Astrocyte (in vitro differentiated cells and primary cell): ENCODE measurements at regions not wholly inside any gene's neighbourhood (a gene's known extent, or its start where the extent isn't known, plus 50 kb on each side); places are given as distances from the start of the nearest gene placed in this dataset.

Experiments used
- DNase-seq: peaks from one replicate; pipeline ENCODE4 v3.0.0-alpha.2; 2010; ENCODE audit warnings: low read depth
- FAIRE-seq: peaks from 2 replicates; lab custom pipeline; 2011; peaks lifted over from hg19 to GRCh38; lab: Jason Lieb, UNC
- H2AFZ ChIP-seq: 2 replicates; pipeline ENCODE4 v1.6.0; 2012; ENCODE audit warnings: low read depth, low read length, inconsistent platforms
- H3K27ac ChIP-seq: 2 replicates; pipeline ENCODE4 v1.5.1; 2011; ENCODE audit warnings: low read depth, low read length, inconsistent platforms
- H3K27me3 ChIP-seq: 2 replicates; pipeline ENCODE4 v1.6.0; 2011; ENCODE audit warnings: low read length, inconsistent platforms; ENCODE audit not compliant: insufficient read depth
- H3K36me3 ChIP-seq: 2 replicates; pipeline ENCODE4 v1.5.1; 2011; ENCODE audit warnings: low read length, inconsistent platforms; ENCODE audit not compliant: insufficient read depth
- H3K4me1 ChIP-seq: 2 replicates; pipeline ENCODE4 v1.5.1; 2011; ENCODE audit warnings: low read length, inconsistent platforms; ENCODE audit not compliant: insufficient read depth
- H3K4me2 ChIP-seq: 2 replicates; pipeline ENCODE4 v1.6.0; 2012; ENCODE audit warnings: low read length, inconsistent platforms
- H3K4me3 ChIP-seq: 2 replicates; pipeline ENCODE4 v1.5.1; 2011; ENCODE audit warnings: low read depth, mild to moderate bottlenecking, low read length, inconsistent platforms; ENCODE audit not compliant: insufficient read depth
- H3K79me2 ChIP-seq: 2 replicates; pipeline ENCODE4 v1.6.0; 2012; ENCODE audit warnings: mild to moderate bottlenecking, low read length, inconsistent platforms; ENCODE audit not compliant: insufficient read depth
- H3K9ac ChIP-seq: 2 replicates; pipeline ENCODE4 v1.6.0; 2012; ENCODE audit warnings: mild to moderate bottlenecking, low read length, inconsistent platforms
- H3K9me3 ChIP-seq: 2 replicates; pipeline ENCODE4 v1.5.1; 2012; ENCODE audit warnings: low read depth, mild to moderate bottlenecking, low read length, inconsistent platforms; ENCODE audit not compliant: insufficient read depth
- H4K20me1 ChIP-seq: 2 replicates; pipeline ENCODE4 v1.6.0; 2012; ENCODE audit warnings: low read length, inconsistent platforms; ENCODE audit not compliant: insufficient read depth
- H3K27ac Mint-ChIP-seq: one replicate; pipeline ENCODE4 v1.8.0; 2021; ENCODE audit warnings: mild to moderate bottlenecking, mixed read lengths; ENCODE audit not compliant: unreplicated experiment
- H3K27me3 Mint-ChIP-seq: one replicate; pipeline ENCODE4 v1.8.0; 2021; ENCODE audit warnings: low read depth, mixed read lengths; ENCODE audit not compliant: unreplicated experiment
- H3K36me3 Mint-ChIP-seq: one replicate; pipeline ENCODE4 v1.8.0; 2021; ENCODE audit warnings: low read depth, mixed read lengths; ENCODE audit not compliant: unreplicated experiment
- H3K4me1 Mint-ChIP-seq: one replicate; pipeline ENCODE4 v1.8.0; 2021; ENCODE audit warnings: low read depth, mixed read lengths; ENCODE audit not compliant: unreplicated experiment
- H3K4me3 Mint-ChIP-seq: one replicate; pipeline ENCODE4 v1.8.0; 2021; ENCODE audit warnings: mild to moderate bottlenecking, moderate library complexity, mixed read lengths; ENCODE audit not compliant: unreplicated experiment
- H3K9me3 Mint-ChIP-seq: one replicate; pipeline ENCODE4 v1.8.0; 2021; ENCODE audit warnings: mild to moderate bottlenecking, mixed read lengths; ENCODE audit not compliant: unreplicated experiment
- CTCF ChIP-seq: IDR thresholded peaks from 2 replicates; pipeline ENCODE4 v1.5.1; 2011; ENCODE audit warnings: low read depth, mild to moderate bottlenecking, inconsistent platforms, low read length, moderate library complexity; ENCODE audit not compliant: insufficient read depth
- EZH2 ChIP-seq: IDR thresholded peaks from 2 replicates; pipeline ENCODE4 v1.6.1; 2012; ENCODE audit warnings: mild to moderate bottlenecking, low read length, inconsistent platforms; ENCODE audit not compliant: insufficient read depth

- no peak overlapping the region for H3K4me3 ChIP-seq
- H3K36me3 ChIP-seq = no peaks in the 10 kb centered on the region
- Mint-ChIP-seq H3K4me1 (no peaks in the 10 kb centered on the region), H3K36me3 (no peaks in the 10 kb centered on the region), H3K9me3 (peaks cover 27% of the 10 kb centered on the region), H3K27me3 (no peaks in the 10 kb centered on the region), H3K27ac (no peak overlapping the region), H3K4me3 (no peak overlapping the region)
- no peaks in the 10 kb centered on the region for H3K4me1 ChIP-seq
- no peak overlapping the region for H2AFZ ChIP-seq
- H3K27me3 ChIP-seq = no peaks in the 10 kb centered on the region
- no peaks in the 10 kb centered on the region for H3K9me3 ChIP-seq
- H3K27ac ChIP-seq = no peak overlapping the region
- FAIRE-seq = no peak
- H3K4me2 ChIP-seq = no peak overlapping the region
- H3K9ac ChIP-seq = no peak overlapping the region
- DNase-seq = no peak
- no peaks in the 10 kb centered on the region for H3K79me2 ChIP-seq
- TF ChIP-seq CTCF (no peak), EZH2 (no peak)
- H4K20me1 ChIP-seq = no peaks in the 10 kb centered on the region
Observed at GRCh38 chr20:29740601-29740950, 1516.9 kb upstream of the DEFB115 start.

- H3K9me3 Mint-ChIP-seq = peaks cover 24% of the 10 kb centered on the region
- Histone ChIP-seq H3K27ac (no peak overlapping the region), H3K9me3 (no peaks in the 10 kb centered on the region), H3K36me3 (no peaks in the 10 kb centered on the region), H2AFZ (no peak overlapping the region), H3K4me2 (no peak overlapping the region), H4K20me1 (no peaks in the 10 kb centered on the region), H3K4me1 (no peaks in the 10 kb centered on the region), H3K79me2 (no peaks in the 10 kb centered on the region), H3K27me3 (no peaks in the 10 kb centered on the region), H3K4me3 (no peak overlapping the region), H3K9ac (no peak overlapping the region)
- no peaks in the 10 kb centered on the region for H3K27me3 Mint-ChIP-seq
- TF ChIP-seq CTCF (no peak), EZH2 (no peak)
- no peaks in the 10 kb centered on the region for H3K4me1 Mint-ChIP-seq
- H3K27ac Mint-ChIP-seq = no peak overlapping the region
- no peaks in the 10 kb centered on the region for H3K36me3 Mint-ChIP-seq
- FAIRE-seq = no peak
- no peak overlapping the region for H3K4me3 Mint-ChIP-seq
- DNase-seq = no peak
Observed at GRCh38 chr20:29740951-29741593, 1516.4 kb upstream of the DEFB115 start.

GRCh38 chr20:29741594-29741893 lies 1515.9 kb upstream of the DEFB115 start:
- no peak for FAIRE-seq

More at GRCh38 chr20:29741594-29741893, 1515.9 kb upstream of the DEFB115 start:
- TF ChIP-seq CTCF (no peak), EZH2 (no peak)
- Histone ChIP-seq H3K4me1 (no peaks in the 10 kb centered on the region), H3K9ac (no peak overlapping the region), H3K4me3 (no peak overlapping the region), H3K36me3 (no peaks in the 10 kb centered on the region), H4K20me1 (no peaks in the 10 kb centered on the region), H3K79me2 (no peaks in the 10 kb centered on the region), H3K9me3 (no peaks in the 10 kb centered on the region), H2AFZ (no peak overlapping the region), H3K27ac (no peak overlapping the region), H3K27me3 (no peaks in the 10 kb centered on the region), H3K4me2 (no peak overlapping the region)
- H3K4me1 Mint-ChIP-seq = no peaks in the 10 kb centered on the region
- H3K36me3 Mint-ChIP-seq = no peaks in the 10 kb centered on the region
- H3K4me3 Mint-ChIP-seq = no peak overlapping the region
- H3K27me3 Mint-ChIP-seq = no peaks in the 10 kb centered on the region
- no peak for DNase-seq
- H3K9me3 Mint-ChIP-seq = peaks cover 28% of the 10 kb centered on the region
- no peak overlapping the region for H3K27ac Mint-ChIP-seq
